Activated CD4-positive, alpha-beta memory T cell treated with anti-CD3 and anti-CD28 coated beads for 36 hours (primary cell): ENCODE measurements at regions not wholly inside any gene's neighbourhood (a gene's known extent, or its start where the extent isn't known, plus 50 kb on each side); places are given as distances from the start of the nearest gene placed in this dataset.

Source experiments
- CTCF ChIA-PET: fragments of 350-600 bp; sonication (Branson Sonifier 250); formaldehyde crosslinking; loops from one replicate; lab custom pipeline; 2021; ENCODE audit warnings: antibody characterized with exemption, inconsistent platforms; lab: Charles Lee
- POLR2A ChIA-PET: fragments of 350-600 bp; sonication (Branson Sonifier 250); formaldehyde crosslinking; loops from one replicate; lab custom pipeline; 2021; ENCODE audit warnings: antibody characterized with exemption; lab: Charles Lee
- DNase-seq: peaks from one replicate; pipeline ENCODE4 v3.0.0-alpha.2; 2020
- H3K27ac Mint-ChIP-seq: one replicate; pipeline ENCODE4 v1.8.0; 2021; ENCODE audit warnings: mixed read lengths
- H3K27me3 Mint-ChIP-seq: one replicate; pipeline ENCODE4 v1.8.0; 2021; ENCODE audit warnings: mixed read lengths
- H3K36me3 Mint-ChIP-seq: one replicate; pipeline ENCODE4 v1.8.0; 2021; ENCODE audit warnings: mixed read lengths
- H3K4me1 Mint-ChIP-seq: one replicate; pipeline ENCODE4 v1.8.0; 2021; ENCODE audit warnings: low read depth, mixed read lengths
- H3K4me3 Mint-ChIP-seq: one replicate; pipeline ENCODE4 v1.8.0; 2021; ENCODE audit warnings: mild to moderate bottlenecking, mixed read lengths
- H3K9me3 Mint-ChIP-seq: one replicate; pipeline ENCODE4 v1.8.0; 2021; ENCODE audit warnings: mixed read lengths
- intact Hi-C: fragments of 100-400 bp; cut with micrococcal nuclease; formaldehyde crosslinking; loops from one replicate; pipeline ENCODE4 v1.15.1; 2023

GRCh38 chr14:28895389-28895788 lies 128.8 kb downstream of the FOXG1 start:
- no peaks in the 10 kb centered on the region for H3K27me3 Mint-ChIP-seq
- H3K27ac Mint-ChIP-seq = no peak overlapping the region
- ChIA-PET CTCF (no interaction called here), POLR2A (no interaction called here)
- DNase-seq = no peak
- no peak overlapping the region for H3K4me3 Mint-ChIP-seq
- H3K36me3 Mint-ChIP-seq = no peaks in the 10 kb centered on the region
- H3K9me3 Mint-ChIP-seq = peaks cover 10% of the 10 kb centered on the region
- no peaks in the 10 kb centered on the region for H3K4me1 Mint-ChIP-seq
- intact Hi-C loops = no loop called here

- Mint-ChIP-seq H3K27ac (no peak overlapping the region), H3K36me3 (no peaks in the 10 kb centered on the region), H3K9me3 (peaks cover 10% of the 10 kb centered on the region), H3K4me3 (no peak overlapping the region), H3K4me1 (no peaks in the 10 kb centered on the region), H3K27me3 (no peaks in the 10 kb centered on the region)
- POLR2A ChIA-PET = no interaction called here
- CTCF ChIA-PET = no interaction called here
- intact Hi-C loops = no loop called here
- DNase-seq = no peak
Observed at GRCh38 chr14:28896337-28896736, 129.8 kb downstream of the FOXG1 start.

- no peak overlapping the region for H3K4me3 Mint-ChIP-seq
- no peaks in the 10 kb centered on the region for H3K36me3 Mint-ChIP-seq
- no peak for DNase-seq
- CTCF ChIA-PET = interaction anchor here (0.6 kb wide), 1 partner anchor 883 kb away, joined by 3 read pairs; no protein-coding TSS in a partner anchor
- H3K9me3 Mint-ChIP-seq = peaks cover 16% of the 10 kb centered on the region
- H3K4me1 Mint-ChIP-seq = no peaks in the 10 kb centered on the region
- no peaks in the 10 kb centered on the region for H3K27me3 Mint-ChIP-seq
- POLR2A ChIA-PET = no interaction called here
- H3K27ac Mint-ChIP-seq = no peak overlapping the region
- intact Hi-C loops = no loop called here
Observed at GRCh38 chr14:28901631-28902030, 135.0 kb downstream of the FOXG1 start.

- Mint-ChIP-seq H3K9me3 (peaks cover 25% of the 10 kb centered on the region), H3K27me3 (no peaks in the 10 kb centered on the region), H3K4me1 (no peaks in the 10 kb centered on the region), H3K27ac (no peak overlapping the region), H3K4me3 (no peak overlapping the region), H3K36me3 (no peaks in the 10 kb centered on the region)
- CTCF ChIA-PET = no interaction called here
- POLR2A ChIA-PET = no interaction called here
- intact Hi-C loops = no loop called here
- no peak for DNase-seq
Observed at GRCh38 chr14:28902930-28903329, 136.3 kb downstream of the FOXG1 start.

DNA sequence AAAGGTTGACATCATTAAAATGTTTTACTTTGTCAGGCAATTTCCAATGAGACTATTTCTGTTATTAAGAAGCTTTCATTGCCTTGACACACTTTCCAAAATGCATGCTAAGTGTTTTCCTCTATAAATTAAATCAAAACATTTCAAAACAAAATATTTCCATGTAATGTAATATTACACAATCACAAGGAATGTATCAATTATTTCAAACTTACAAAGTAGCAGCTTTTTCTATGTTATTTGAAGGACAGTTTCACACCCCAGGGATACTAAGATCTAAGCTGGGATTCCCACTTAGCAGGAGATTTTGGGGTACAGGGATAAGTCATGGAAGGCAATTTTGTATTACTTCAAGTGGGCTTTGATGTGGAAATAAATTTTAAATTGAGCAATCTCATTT lies 144.9 kb downstream of the FOXG1 start:
- no peaks in the 10 kb centered on the region for H3K27me3 Mint-ChIP-seq
- H3K9me3 Mint-ChIP-seq = peaks cover 37% of the 10 kb centered on the region
- DNase-seq = no peak
- H3K4me3 Mint-ChIP-seq = no peak overlapping the region
- no peak overlapping the region for H3K27ac Mint-ChIP-seq
- ChIA-PET CTCF (no interaction called here), POLR2A (no interaction called here)
- H3K4me1 Mint-ChIP-seq = no peaks in the 10 kb centered on the region
- no peaks in the 10 kb centered on the region for H3K36me3 Mint-ChIP-seq
- intact Hi-C loops = no loop called here

- intact Hi-C loops = no loop called here
- H3K36me3 Mint-ChIP-seq = no peaks in the 10 kb centered on the region
Observed at GRCh38 chr14:28913056-28913455, 146.5 kb downstream of the FOXG1 start.

DNA sequence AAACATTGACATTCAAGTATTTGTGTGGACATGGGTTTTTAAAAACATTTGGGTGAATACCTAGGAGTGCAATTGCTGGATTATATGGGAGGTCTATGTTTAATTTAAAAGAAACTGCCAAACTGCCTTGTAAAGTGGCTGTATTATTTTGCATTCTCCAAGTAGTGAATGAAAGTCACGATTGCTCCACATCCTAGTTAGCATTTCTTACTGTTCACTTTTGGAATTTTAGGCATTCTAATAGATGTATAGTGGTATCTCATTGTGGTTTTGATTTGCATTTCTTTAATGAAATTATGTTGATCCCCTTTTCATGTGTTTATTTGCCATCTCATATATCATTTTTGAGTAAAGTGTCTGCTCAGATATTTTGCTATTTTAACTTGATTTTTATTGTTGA lies 159.5 kb downstream of the FOXG1 start:
- Mint-ChIP-seq H3K4me3 (no peak overlapping the region), H3K27ac (no peak overlapping the region), H3K9me3 (peaks cover 7% of the 10 kb centered on the region), H3K4me1 (no peaks in the 10 kb centered on the region), H3K36me3 (no peaks in the 10 kb centered on the region), H3K27me3 (no peaks in the 10 kb centered on the region)
- intact Hi-C loops = no loop called here
- ChIA-PET POLR2A (no interaction called here), CTCF (no interaction called here)
- no peak for DNase-seq

More at GRCh38 chr14:28913056-28913455, 146.5 kb downstream of the FOXG1 start:
- Mint-ChIP-seq H3K4me3 (no peak overlapping the region), H3K4me1 (no peaks in the 10 kb centered on the region), H3K27me3 (no peaks in the 10 kb centered on the region), H3K9me3 (peaks cover 26% of the 10 kb centered on the region), H3K27ac (no peak overlapping the region)
- ChIA-PET CTCF (no interaction called here), POLR2A (no interaction called here)
- DNase-seq = no peak

- Mint-ChIP-seq H3K27ac (no peak overlapping the region), H3K9me3 (peaks cover 28% of the 10 kb centered on the region), H3K4me3 (no peak overlapping the region), H3K27me3 (no peaks in the 10 kb centered on the region), H3K4me1 (no peaks in the 10 kb centered on the region), H3K36me3 (no peaks in the 10 kb centered on the region)
- DNase-seq = no peak
- intact Hi-C loops = no loop called here
- ChIA-PET POLR2A (no interaction called here), CTCF (no interaction called here)
Observed at GRCh38 chr14:28931999-28932398, 165.4 kb downstream of the FOXG1 start.

DNA sequence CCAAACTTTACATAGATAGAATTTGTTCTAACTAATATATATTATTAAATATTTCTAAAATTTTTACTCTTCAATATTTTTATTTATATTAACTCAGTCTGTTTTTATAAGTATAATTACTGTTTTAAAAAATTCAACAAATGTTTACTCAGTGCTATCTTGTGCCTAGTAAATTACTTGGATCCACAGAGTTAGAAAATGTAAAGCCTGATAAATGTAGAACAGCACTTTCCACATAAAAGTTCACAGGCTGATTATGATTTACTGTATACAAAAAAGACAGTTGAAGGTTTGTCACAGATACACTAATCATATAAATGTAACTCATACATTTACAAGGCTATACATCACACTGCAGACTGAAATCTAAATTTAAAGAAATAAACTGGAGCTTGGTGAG lies 170.0 kb downstream of the FOXG1 start:
- intact Hi-C loops = no loop called here
- no peaks in the 10 kb centered on the region for H3K4me1 Mint-ChIP-seq
- H3K4me3 Mint-ChIP-seq = no peak overlapping the region
- DNase-seq = no peak
- no peaks in the 10 kb centered on the region for H3K36me3 Mint-ChIP-seq
- peaks cover 34% of the 10 kb centered on the region for H3K9me3 Mint-ChIP-seq
- no peaks in the 10 kb centered on the region for H3K27me3 Mint-ChIP-seq
- H3K27ac Mint-ChIP-seq = no peak overlapping the region
- CTCF ChIA-PET = no interaction called here
- POLR2A ChIA-PET = no interaction called here

- intact Hi-C loops = no loop called here
Observed at GRCh38 chr14:28941758-28942157, 175.2 kb downstream of the FOXG1 start.

DNA sequence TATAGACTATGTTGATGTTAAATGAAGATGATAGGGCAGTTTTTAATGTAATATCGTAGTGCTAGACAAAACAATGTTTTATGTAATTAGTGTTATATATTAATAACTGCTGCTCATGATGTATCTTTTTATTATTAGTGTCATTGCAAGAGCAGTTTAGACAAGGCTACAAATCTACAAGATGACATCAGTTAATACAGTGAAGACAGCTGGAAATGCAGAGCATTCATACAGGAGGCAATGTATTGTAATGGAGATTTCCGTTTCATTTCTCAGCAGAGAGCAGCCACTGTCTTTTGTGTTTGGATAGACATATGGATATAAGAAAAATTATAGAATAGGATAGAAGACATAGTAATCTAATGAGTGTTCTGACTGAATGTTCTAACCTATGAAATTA lies 178.0 kb downstream of the FOXG1 start:
- peaks cover 26% of the 10 kb centered on the region for H3K9me3 Mint-ChIP-seq
- H3K27ac Mint-ChIP-seq = no peak overlapping the region
- POLR2A ChIA-PET = no interaction called here
- no peaks in the 10 kb centered on the region for H3K4me1 Mint-ChIP-seq
- H3K27me3 Mint-ChIP-seq = no peaks in the 10 kb centered on the region
- no peak overlapping the region for H3K4me3 Mint-ChIP-seq
- CTCF ChIA-PET = no interaction called here
- no peaks in the 10 kb centered on the region for H3K36me3 Mint-ChIP-seq
- DNase-seq = no peak
- intact Hi-C loops = no loop called here

More at GRCh38 chr14:28941758-28942157, 175.2 kb downstream of the FOXG1 start:
- H3K36me3 Mint-ChIP-seq = no peaks in the 10 kb centered on the region
- ChIA-PET POLR2A (no interaction called here), CTCF (no interaction called here)
- no peaks in the 10 kb centered on the region for H3K4me1 Mint-ChIP-seq
- no peaks in the 10 kb centered on the region for H3K27me3 Mint-ChIP-seq
- no peak overlapping the region for H3K4me3 Mint-ChIP-seq
- H3K9me3 Mint-ChIP-seq = peaks cover 29% of the 10 kb centered on the region
- H3K27ac Mint-ChIP-seq = no peak overlapping the region
- DNase-seq = no peak

DNA sequence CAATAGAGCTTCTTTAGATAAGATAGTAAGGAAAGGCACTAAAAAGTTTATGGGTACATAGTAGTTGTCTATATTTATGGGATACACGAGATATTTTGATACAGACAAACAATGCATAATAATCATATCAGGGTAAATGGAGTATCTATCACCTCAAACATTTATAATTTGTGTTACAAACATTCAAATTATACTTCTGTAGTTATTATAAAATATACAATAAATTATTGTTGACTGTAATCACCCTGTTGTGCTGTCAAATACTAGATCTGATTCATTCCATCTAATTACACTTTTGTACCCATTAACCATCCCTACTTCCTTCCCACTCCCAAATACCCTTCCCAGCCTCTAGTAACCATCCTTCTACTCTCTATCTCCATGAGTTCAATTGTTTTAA lies 179.7 kb downstream of the FOXG1 start:
- Mint-ChIP-seq H3K36me3 (no peaks in the 10 kb centered on the region), H3K4me1 (no peaks in the 10 kb centered on the region), H3K27me3 (no peaks in the 10 kb centered on the region), H3K9me3 (peaks cover 27% of the 10 kb centered on the region), H3K4me3 (no peak overlapping the region), H3K27ac (no peak overlapping the region)
- no peak for DNase-seq
- CTCF ChIA-PET = no interaction called here
- POLR2A ChIA-PET = no interaction called here
- intact Hi-C loops = no loop called here

DNA sequence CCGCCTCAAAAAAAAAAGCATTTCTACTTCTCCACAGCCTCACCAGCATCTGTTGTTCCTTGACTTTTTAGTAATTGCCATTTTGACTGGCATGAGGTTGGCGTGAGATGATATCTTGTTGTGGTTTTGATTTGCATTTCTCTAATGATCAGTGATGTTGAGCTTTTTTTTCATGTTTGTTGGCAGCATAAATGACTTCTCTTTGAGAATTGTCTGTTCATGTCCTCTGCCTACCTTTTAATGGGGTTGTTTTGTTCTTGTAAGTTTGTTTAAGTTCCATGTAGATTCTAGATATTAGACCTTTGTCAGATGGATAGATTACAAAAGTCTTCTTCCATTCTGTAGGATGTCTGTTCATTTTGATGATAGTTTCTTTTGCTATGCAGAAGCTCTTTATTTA lies 182.9 kb downstream of the FOXG1 start:
- H3K9me3 Mint-ChIP-seq = peaks cover 20% of the 10 kb centered on the region
- CTCF ChIA-PET = no interaction called here

More for the DNA sequence above, 182.9 kb downstream of the FOXG1 start:
- intact Hi-C loops = no loop called here
- DNase-seq = no peak
- no peaks in the 10 kb centered on the region for H3K4me1 Mint-ChIP-seq
- POLR2A ChIA-PET = no interaction called here
- no peak overlapping the region for H3K27ac Mint-ChIP-seq
- H3K27me3 Mint-ChIP-seq = no peaks in the 10 kb centered on the region
- no peaks in the 10 kb centered on the region for H3K36me3 Mint-ChIP-seq
- no peak overlapping the region for H3K4me3 Mint-ChIP-seq
